HG03135 (cell line): ENCODE measurements at regions not wholly inside any gene's neighbourhood (a gene's known extent, or its start where the extent isn't known, plus 50 kb on each side); places are given as distances from the start of the nearest gene placed in this dataset.
"Not testable (repeated sequence)": the region's sequence is repeated elsewhere in the genome, so short reads cannot be mapped to it uniquely, and the experiment has no call there.

ENCODE experiments used
- ATAC-seq: cut with Tn5 transposase; IDR thresholded peaks from one replicate; pipeline ENCODE4 v1.9.1; 2021; ENCODE audit warnings: mild to moderate bottlenecking, moderate library complexity; ENCODE audit not compliant: unreplicated experiment

DNA sequence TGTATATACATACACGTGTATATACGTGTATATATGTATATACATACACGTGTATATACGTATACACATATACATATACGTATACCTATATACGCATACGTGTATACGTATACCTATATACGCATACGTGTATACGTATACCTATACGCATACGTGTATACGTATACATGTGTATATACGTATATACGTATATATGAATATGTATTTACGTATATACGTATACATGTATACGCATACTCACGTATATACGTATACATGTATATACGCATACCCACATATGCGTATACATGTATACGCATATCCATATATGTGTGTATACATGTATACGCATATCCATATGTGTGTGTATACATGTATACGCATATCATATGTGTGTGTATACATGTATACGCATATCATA is 487.8 kb upstream of the TMEFF2 start:
- ATAC-seq = not testable (repeated sequence)

DNA sequence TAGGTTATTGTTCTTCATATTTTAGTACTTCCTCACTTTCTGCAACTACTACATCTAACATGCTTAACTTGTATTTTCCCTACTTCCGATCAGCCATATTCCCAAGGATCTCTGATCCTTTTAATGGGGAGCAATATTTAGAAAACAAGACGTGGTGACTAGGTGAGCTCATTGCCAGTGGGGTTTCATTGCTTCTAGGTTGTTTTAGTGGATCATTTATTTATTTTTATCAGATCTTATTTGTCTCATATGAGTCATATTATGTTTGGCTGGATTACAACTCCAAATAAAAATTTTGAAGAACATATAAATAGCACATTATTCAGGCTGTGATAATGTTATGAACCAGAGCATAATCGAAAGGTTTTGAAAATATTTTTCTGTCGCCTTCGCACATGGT is 480.9 kb upstream of the TMEFF2 start:
- ATAC-seq = no peak

DNA sequence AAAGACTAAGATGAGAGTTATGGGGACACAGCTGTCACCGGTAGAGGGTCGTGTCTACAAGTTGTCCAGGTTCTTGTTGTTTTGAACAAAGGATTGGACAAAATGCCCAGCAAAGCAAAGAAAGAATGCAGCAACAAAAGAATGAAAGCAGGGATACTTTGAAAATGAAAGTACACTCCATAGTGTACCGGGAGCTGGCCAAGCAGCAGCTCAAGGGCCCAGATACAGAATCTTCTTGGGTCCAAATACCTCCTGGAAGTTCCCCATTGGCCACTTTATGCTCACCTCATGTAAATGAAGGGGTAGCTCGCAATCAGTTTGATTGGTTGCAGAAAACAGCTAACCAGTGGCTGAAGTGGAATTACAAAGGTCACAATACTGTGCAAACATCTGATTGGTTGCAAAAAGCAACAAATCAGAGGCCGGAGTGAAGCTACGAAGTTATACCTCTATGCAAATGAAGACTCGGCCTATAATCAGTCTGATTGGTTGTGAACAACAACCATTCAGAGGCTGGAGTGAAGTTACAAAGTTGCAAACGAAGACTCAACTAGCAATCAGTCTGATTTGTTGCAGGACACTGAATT is 474.9 kb upstream of the TMEFF2 start:
- ATAC-seq = no peak

DNA sequence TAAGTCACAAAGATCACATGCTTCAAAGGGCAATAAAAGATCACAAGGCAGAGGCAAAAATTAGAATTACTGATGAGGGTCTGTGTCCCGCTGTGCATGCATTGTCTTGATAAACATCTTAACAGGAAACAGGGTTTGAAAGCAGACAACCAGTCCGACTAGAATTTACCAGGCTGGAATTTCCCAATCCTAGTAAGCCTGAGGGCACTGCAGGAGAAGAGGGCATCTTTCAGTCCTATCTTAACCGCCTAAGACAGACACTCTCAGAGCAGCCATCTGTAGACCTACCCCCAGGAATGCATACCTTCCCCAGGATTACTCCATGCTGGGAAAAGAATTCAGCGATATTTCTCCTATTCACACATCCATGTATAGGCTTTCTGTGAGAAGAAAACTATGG is 465.8 kb upstream of the TMEFF2 start:
- not testable (repeated sequence) for ATAC-seq

DNA sequence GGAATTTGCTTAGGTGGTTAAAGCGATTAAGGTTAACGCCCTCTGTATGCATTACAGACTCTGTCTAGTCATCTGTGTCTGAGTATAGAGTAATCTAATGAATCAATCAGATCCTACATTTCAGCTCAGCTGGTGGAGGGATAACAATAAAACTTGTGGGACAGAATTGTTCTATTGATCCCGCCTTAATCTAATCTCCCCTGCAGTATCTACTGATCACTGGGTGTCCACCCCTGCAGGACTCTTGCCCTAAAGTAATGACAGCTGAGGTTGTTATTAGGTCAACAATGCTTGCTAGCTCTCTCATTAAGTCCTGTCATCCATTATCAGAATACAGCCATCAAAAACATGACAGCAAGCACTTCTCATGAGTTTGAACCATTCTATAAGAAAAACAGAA is 462.6 kb upstream of the TMEFF2 start:
- no peak for ATAC-seq

DNA sequence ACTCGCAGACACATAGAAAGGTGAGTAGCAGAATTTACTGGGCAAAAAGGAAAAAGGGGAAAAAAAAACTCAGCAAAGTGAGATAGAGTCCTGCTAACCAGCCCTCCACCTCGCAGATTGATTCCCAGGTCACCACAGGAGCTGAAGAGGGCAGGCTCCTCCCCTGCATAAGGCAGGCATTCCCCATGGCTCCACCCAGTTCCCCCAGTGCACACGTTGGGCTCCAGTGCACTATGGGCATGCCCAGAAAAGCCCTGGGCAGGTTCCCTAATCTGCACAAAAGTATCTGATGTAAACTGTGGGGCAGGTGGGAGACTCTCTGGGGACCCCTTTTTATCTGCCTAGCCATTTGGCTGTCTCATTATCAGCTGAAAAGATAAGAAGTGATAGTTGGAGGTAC is 461.2 kb upstream of the TMEFF2 start:
- no peak for ATAC-seq

DNA sequence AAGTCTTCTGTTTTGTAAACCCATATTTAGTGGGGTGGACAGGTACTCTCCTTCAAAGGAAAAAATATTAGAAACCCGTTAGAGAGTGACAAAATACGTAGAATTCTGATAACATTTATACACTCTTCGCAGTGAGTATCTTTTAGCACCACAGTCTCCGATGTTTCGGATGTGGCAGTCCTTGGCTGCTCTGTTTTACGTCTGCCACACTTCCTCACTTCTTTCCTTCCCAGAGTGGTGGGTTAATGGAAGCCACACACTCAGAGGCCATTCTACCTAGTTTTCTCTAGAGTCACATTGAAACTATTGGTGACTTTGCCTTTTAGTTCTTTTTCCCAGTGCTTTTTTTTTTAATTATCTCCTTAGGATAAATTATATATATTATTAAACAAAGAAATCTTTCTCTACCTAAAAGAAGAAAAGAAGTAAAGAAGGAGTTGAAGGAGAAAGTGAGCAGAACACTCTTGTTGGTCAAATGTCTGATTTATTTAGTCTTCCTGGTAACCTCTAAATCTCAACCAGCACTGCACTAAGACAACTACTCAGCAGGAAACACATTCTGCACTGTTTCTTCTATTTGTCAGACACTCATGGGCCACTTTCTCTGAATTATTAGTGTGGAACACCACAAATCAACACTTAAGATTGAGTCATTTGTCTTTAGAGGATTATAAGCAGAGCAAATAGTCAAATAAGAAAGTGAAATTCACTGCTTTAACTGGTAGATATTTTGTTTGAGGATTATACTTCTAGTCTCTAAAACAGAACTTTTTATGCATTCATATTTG is 451.3 kb upstream of the TMEFF2 start:
- no peak for ATAC-seq

DNA sequence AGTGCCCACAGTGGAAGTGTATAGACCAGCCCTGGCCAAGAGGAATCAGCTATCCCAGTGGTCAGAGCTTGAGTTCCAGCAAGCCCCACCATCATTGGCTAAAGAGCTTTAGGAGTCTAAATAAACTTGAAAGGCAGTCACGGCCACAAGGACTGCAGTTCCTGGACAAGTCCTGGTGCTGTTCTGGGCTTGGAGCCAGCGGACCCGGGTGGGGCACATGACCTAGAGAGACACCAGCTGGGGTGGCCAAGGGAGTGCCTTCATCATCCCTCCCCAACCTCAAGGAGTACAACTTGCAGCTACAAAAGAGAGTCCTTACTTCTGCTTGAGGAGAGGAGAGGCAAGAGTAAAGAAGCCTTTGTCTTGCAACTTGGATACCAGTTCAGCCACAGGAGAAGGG is 439.8 kb upstream of the TMEFF2 start:
- no peak for ATAC-seq

DNA sequence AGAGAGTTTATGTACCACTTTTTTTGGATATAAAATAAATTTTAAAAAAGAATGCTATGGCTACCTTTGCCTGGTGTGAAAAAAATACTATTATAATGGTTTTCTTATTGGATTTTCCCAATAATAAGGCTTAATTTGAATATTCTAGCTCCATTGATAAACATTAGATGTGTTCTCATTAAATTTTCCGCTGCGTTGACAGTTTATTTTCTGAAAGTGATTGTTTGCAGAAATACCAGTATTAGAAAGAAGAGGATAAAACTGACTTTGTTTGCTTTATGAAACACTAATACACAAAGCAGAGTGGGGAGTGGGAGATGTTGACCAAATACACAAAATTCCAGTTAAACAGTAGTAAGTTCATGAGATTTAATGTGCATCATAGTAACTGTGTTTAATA is 433.3 kb upstream of the TMEFF2 start:
- no peak for ATAC-seq

DNA sequence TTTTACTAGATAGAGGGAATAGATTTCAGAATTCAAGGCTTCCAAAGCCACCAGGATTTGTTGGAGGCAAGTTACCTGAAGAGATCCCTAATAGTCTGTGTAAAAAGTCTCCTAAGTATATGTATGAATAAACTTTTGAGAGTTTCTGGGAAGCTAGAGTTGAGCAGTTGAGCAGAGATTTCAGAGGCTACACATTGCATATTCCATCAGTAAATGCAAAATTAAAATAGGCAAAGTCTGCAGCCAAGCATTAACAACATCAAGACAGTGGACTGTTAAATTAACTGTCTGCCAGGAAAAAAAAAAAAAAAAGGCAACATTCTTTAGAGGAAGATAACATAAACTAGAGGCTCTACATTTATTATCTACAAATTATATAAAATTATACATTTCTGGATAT is 420.4 kb upstream of the TMEFF2 start:
- no peak for ATAC-seq

DNA sequence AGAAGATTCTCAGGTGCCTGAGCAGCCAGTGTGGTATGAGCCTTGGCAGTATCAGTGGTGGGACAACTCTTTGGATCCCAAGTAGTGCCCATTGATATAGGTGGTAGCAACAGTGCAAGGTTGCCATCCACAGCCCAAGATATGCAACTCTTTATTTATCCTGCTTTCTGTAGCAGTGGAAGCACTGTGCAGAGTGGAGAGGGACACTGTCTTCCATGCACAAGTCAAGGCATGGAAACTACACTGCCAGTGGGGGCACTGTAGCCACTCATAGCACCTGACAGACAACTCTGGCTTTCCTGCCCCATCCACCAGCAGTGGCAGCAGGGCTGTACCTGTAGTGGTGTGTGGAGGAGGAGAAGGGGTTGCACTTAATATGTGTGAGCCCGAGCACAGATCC is 409.6 kb upstream of the TMEFF2 start:
- ATAC-seq = no peak

DNA sequence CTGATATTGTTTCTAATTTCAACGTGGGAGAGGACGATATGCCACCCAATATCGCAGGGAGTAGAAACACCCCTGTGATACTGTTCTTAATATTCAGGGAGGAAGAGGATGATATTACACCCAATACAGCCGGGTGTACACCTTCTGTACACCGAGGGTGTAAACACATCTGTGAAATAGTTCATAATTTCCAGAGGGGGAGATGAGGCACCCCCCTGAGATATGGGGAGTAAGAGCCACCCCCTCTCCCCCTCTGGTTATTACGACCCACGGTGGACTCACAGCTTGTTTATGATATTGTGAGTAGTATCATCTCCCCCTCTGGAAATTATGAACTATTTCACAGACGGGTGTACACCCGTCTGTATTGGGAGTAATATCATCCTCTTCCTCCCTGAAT is 403.9 kb upstream of the TMEFF2 start:
- not testable (repeated sequence) for ATAC-seq

DNA sequence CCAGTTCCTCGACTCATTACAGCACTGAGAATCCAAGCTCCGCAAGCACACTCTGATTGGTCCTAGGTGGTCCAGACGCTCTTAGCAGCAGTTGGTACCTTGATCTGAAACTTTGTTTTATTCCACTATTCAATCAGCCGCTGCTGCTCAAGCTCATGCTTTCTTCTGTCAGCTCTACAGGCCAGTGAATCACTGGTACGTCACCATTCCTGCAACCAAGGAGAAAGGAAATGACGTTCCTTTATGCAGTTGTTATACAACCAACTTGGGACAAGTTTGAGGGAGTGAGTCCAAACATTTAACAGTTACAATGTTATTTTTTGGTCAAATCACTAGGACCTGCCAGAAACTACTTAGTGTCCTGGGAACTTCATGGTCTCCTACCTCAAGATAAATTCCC is 398.8 kb upstream of the TMEFF2 start:
- no peak for ATAC-seq

DNA sequence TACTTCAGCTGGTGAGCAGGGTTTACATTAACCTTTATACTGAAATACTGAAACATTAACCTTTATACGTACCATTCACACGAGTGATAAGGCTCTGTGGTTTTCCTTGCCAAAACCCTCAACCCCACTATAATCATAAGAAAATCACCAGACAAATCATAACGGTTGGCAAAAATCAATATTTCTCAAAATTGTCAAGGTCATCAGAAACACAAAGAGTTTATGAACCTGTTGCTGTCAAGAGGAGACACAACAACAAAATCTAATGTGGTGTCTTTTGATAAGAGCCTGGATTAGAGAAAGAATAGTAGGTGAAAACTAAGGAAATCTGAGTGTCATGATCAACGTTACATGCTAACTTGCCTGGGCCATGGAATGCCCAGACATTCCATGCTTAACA is 396.9 kb upstream of the TMEFF2 start:
- no peak for ATAC-seq

DNA sequence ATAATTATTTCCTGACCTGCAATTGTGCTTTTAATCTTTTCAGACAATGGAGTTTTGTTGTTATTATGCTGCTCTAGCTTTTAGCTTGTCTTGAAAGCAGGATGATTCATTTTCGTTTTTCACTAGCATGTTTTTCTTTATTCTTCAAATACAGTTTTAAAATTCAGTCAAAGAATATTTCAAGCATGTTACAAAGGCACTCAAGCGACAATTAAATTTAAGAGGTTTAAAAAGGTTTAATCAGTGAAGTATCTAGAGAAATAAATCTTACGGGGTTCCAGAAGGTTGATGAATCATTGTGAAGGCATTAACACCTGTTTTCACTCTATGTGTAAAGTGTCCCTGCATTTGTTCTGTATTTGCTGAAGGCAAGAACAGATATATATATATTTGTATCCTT is 390.7 kb upstream of the TMEFF2 start:
- ATAC-seq = no peak

DNA sequence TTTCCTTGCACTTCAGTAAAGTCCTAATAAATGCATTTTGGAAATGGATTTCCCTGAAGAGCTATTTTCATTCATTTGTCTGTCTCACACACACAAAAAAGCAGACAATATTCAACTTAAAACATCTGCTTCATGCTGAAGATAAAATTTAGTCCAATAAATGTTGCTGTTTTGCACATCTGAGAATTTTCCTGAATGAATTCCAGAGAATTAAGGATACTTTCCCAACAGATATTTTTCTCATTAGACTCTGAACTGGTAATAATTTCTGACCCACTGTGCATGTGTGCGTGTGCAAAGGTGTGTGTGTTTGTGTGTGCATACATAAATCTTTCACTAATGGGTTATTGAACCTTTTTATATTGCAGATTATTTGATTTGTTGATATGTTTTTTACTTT is 390.2 kb upstream of the TMEFF2 start:
- no peak for ATAC-seq

DNA sequence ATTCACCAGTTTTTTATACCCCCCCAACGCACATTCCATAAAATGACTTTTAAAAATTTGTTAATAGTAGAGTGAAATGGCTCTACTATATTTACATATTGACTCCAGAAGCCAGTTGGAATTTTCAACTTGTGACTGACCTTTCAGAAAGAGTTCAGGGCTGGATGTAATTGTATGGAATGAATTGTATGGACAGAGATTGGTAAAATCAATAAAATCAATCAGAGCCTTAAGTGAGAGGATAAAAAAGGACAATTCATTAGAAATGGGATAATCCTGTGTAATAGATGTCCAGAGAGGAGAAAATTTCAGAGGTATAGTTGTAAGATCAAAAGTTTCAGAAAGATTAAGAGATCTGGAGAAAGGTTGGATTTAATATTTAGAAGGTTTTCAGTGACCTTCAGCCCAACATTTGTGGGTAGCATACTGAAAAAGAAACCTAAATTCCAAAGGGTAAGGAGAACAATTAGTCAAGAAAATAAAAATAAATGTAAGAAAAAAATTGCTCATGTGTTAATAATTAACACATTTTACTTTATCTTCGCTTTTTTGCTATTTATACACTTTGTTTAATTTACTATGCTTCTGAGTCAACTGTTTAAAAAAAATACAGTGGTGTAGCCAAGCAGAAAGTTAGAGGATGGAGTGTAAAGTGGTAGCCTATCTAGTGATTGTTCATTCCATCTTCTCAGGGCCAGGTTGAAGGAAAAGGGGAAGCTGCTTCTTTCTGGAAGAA is 385.4 kb upstream of the TMEFF2 start:
- ATAC-seq = no peak

DNA sequence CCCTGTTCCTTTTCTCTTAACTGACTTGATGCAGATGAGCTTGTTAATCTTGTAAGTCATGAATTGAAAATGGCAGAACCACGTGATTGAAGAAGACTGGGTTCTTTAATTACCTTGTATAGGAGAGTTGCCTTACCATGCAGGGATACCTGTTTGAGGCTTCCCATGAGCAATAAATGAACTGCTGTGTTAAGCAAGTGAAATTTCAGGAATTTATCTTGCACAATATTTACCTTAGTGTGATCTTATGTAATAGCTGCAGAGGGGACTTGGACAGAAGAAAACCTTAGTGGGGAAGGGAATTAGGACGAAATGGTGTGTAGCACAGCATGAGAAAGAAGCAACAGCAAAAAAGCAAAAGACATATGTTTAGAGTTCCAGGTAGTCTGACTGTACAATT is 384.0 kb upstream of the TMEFF2 start:
- ATAC-seq = no peak

DNA sequence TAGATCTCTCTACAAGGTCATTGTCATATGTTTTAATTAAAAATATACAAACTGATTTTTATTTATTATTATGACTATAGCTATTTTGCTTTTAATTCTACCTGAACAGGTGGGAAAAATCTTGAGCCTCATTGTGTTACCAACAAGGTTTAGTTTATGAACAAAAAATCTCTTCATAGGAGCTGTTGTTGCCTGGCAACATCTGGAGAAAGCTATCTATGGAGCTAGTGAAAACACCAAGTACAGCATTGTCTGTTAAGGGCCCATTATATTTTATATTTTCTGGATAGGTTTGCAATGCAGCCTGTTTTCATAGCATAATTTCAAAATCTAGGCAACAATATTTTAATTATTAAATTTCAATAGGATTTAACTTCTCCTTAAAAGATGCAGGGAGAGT is 383.0 kb upstream of the TMEFF2 start:
- ATAC-seq = no peak

DNA sequence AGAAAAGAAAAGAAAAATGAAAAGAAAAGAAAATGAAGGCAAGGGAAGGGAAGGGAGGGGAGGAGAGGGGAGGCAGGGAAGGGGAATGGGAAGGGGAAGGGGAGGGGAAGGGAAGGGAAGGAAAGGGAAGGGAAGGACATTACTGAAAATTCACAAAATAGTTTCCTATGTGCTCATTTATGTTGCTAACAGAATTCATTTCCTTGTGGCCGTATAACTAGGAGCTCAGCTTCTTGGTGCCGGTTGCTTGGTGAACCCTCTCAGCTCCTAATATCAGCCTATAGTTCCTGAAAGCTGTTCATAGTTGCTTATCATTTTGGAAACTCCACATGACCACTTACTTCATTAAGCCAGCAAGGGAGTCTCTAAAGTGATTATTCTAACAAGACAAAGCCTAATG is 379.8 kb upstream of the TMEFF2 start:
- ATAC-seq = no peak

DNA sequence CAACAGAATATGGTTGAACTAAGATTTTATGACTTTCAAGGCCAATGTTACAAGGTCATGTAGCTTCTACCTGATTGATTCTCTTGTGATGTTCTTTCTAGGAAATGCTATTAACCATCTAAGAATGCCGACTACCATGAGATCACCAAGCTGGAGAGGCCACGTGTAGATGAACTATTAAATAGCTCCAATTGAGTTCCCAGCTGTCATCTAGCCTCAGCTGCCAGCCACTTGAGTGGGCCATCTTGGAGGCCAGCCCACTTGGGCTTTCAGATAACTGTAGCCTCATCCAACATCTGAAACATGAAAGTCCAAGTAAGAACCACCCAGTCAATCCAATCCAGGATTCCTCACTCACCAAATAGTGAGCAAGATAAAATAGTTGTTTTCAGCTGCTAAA is 376.9 kb upstream of the TMEFF2 start:
- ATAC-seq = no peak

DNA sequence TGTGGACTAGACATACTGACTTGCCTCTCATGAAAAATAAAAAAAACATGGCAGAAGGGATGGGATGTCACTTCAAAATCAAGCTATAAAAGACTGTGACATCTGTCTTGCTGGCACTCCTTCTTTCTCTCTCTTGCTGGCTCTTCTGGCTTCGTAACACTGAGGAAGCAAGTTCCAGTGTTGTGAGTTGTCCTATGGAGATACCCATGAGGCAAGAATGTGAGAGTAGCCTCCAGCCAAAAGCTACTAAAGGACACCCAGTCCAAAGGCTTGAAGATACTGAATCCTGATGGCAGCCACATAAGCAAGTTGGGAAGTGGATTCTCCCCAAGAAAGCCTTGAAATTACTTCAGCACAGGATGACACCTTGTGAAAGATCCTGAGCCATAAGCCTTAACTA is 376.1 kb upstream of the TMEFF2 start:
- no peak for ATAC-seq
